ENCODE measurements at regions not wholly inside any gene's neighbourhood (a gene's known extent, or its start where the extent isn't known, plus 50 kb on each side); places are given as distances from the start of the nearest gene placed in this dataset.

- no peak for DNase-seq (ENCODE audit: low read depth)
- TF ChIP-seq CTCF (IDR thresholded peaks at IDR 0.05; ENCODE audit: low read depth, low read length) (no peak), POLR2A (IDR thresholded peaks at IDR 0.05; ENCODE audit: extremely low read depth, insufficient read length) (no peak), MAX (IDR thresholded peaks at IDR 0.05; ENCODE audit: low read depth, low read length) (no peak), MYC (IDR thresholded peaks at IDR 0.05; ENCODE audit: low read depth, low read length) (no peak)
- H3K4me3 ChIP-seq (ENCODE audit: low read depth, low read length), result no peak overlapping the region
Observed at GRCh38 chr18:22545066-22545760, 127.5 kb upstream of the CTAGE1 start.

GRCh38 chr18:22546905-22547570, 129.3 kb upstream of the CTAGE1 start:
- TF ChIP-seq CTCF (IDR thresholded peaks at IDR 0.05; ENCODE audit: low read depth, low read length) (no peak), MYC (IDR thresholded peaks at IDR 0.05; ENCODE audit: low read depth, low read length) (no peak), POLR2A (IDR thresholded peaks at IDR 0.05; ENCODE audit: extremely low read depth, insufficient read length) (no peak), MAX (IDR thresholded peaks at IDR 0.05; ENCODE audit: low read depth, low read length) (no peak)
- H3K4me3 ChIP-seq (ENCODE audit: low read depth, low read length), result no peak overlapping the region
- no peak for DNase-seq (ENCODE audit: low read depth)

- TF ChIP-seq CTCF (IDR thresholded peaks at IDR 0.05; ENCODE audit: low read depth, low read length), result no peak
- no peak for TF ChIP-seq POLR2A (IDR thresholded peaks at IDR 0.05; ENCODE audit: extremely low read depth, insufficient read length)
- no peak for TF ChIP-seq MAX (IDR thresholded peaks at IDR 0.05; ENCODE audit: low read depth, low read length)
- no peak for TF ChIP-seq MYC (IDR thresholded peaks at IDR 0.05; ENCODE audit: low read depth, low read length)
- no peak overlapping the region for H3K4me3 ChIP-seq (ENCODE audit: low read depth, low read length)
- DNase-seq (ENCODE audit: low read depth), result no peak
Observed at GRCh38 chr18:22547807-22548561, 130.3 kb upstream of the CTAGE1 start.

GRCh38 chr18:22549260-22549937, 131.7 kb upstream of the CTAGE1 start:
- TF ChIP-seq CTCF (IDR thresholded peaks at IDR 0.05; ENCODE audit: low read depth, low read length), result no peak
- no peak for TF ChIP-seq MAX (IDR thresholded peaks at IDR 0.05; ENCODE audit: low read depth, low read length)
- TF ChIP-seq POLR2A (IDR thresholded peaks at IDR 0.05; ENCODE audit: extremely low read depth, insufficient read length), result no peak
- H3K4me3 ChIP-seq (ENCODE audit: low read depth, low read length), result no peak overlapping the region
- no peak for DNase-seq (ENCODE audit: low read depth)

- no peak for TF ChIP-seq POLR2A (IDR thresholded peaks at IDR 0.05; ENCODE audit: extremely low read depth, insufficient read length)
- TF ChIP-seq MYC (IDR thresholded peaks at IDR 0.05; ENCODE audit: low read depth, low read length), result no peak
- TF ChIP-seq CTCF (IDR thresholded peaks at IDR 0.05; ENCODE audit: low read depth, low read length), result no peak
- no peak for TF ChIP-seq MAX (IDR thresholded peaks at IDR 0.05; ENCODE audit: low read depth, low read length)
- H3K4me3 ChIP-seq (ENCODE audit: low read depth, low read length), result no peak overlapping the region
- no peak for DNase-seq (ENCODE audit: low read depth)
Observed at GRCh38 chr18:22550366-22550765, 132.7 kb upstream of the CTAGE1 start.
